Tibial artery (tissue), 4 donors: ENCODE measurements at regions not wholly inside any gene's neighbourhood (a gene's known extent, or its start where the extent isn't known, plus 50 kb on each side); places are given as distances from the start of the nearest gene placed in this dataset.

ENCODE experiments used
- DNase-seq, 2 donors: peaks; one replicate each; pipeline ENCODE4 v3.0.0-alpha.2; 2019
- H3K27ac ChIP-seq, 2 donors: fragments of 200-600 bp; sonication (generic) in 1 of 2; 1 replicate in 1 of 2; 2 replicates in 1 of 2; pipeline ENCODE4 v1.5.1; 2018 to 2019; ENCODE audit warnings: mild to moderate bottlenecking in 1 of 2
- H3K27me3 ChIP-seq, 2 donors: fragments of 200-600 bp; sonication (generic) in 1 of 2; one replicate each; pipeline versions ENCODE4 v1.5.1 to v1.6.0; 2016 to 2019
- H3K36me3 ChIP-seq, 3 donors: fragments of 200-600 bp; sonication (generic) in 2 of 3; one replicate each; pipeline ENCODE4 v1.5.1; 2016 to 2019; ENCODE audit warnings: mild to moderate bottlenecking in 2 of 3
- H3K4me1 ChIP-seq, 4 donors: fragments of 200-600 bp; sonication (generic) in 2 of 4; 1 replicate in 3 of 4; 2 replicates in 1 of 4; pipeline ENCODE4 v1.5.1; 2016 to 2019
- H3K4me3 ChIP-seq, 2 donors: fragments of 200-600 bp; sonication (generic) in 1 of 2; 1 replicate in 1 of 2; 2 replicates in 1 of 2; pipeline ENCODE4 v1.5.1; 2018 to 2019; ENCODE audit warnings: mild to moderate bottlenecking in 2 of 2
- H3K9me3 ChIP-seq, 3 donors: fragments of 200-600 bp; sonication (generic) in 1 of 3; one replicate each; pipeline ENCODE4 v1.5.1; 2016 to 2019
- intact Hi-C: fragments of 100-400 bp; cut with DNase I; formaldehyde crosslinking; loops from one replicate; pipeline ENCODE4 v1.15.0; 2023; ENCODE audit warnings: low total_unique reads
- TF ChIP-seq, protein P1 (sequence below), 2 experiments: fragments of 200-600 bp in 1 of 2; fragments of 450-650 bp in 1 of 2; IDR thresholded peaks; one replicate each; pipeline ENCODE4 v1.5.1; 2017 to 2019; ENCODE audit warnings: antibody characterized with exemption in 2 of 2, mild to moderate bottlenecking in 1 of 2, moderate library complexity in 1 of 2

DNA sequence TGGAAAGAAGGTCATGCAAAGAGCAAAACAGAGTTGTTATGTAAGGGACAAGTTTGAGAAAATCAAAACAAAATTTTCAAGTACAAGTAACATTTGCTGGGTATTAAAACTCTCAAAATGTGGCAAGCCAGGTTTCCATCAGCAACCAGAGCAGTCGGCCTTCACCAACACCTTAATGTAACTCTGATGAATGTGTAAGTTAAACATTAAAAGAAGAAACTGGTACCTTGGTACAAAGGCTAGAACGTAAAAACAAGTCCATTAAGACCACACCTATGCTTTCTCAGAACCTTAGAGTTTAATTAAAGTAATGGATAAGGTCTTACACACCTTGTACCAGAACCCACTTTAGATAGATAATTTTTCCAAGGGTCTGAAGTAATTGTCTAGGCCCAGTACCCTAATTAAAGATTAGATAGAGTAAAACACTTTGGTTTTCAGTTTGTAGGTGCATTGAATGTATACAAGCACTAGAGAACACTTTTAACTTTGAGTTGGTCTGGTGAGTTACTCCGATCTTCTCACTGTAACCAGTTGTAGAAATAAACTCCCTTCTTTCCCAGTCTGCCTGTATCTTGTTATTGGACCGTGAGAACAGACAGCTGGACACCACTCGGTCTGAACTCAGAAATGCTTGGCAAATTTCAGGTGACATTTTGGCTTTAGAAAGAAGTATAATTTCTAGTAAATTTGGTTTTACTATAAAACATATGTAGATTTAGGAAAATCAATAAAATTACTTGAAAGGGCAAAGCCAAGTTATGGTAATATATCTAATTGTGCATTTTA lies 319.4 kb downstream of the HTR1B start:
- TF ChIP-seq, protein P1, sequence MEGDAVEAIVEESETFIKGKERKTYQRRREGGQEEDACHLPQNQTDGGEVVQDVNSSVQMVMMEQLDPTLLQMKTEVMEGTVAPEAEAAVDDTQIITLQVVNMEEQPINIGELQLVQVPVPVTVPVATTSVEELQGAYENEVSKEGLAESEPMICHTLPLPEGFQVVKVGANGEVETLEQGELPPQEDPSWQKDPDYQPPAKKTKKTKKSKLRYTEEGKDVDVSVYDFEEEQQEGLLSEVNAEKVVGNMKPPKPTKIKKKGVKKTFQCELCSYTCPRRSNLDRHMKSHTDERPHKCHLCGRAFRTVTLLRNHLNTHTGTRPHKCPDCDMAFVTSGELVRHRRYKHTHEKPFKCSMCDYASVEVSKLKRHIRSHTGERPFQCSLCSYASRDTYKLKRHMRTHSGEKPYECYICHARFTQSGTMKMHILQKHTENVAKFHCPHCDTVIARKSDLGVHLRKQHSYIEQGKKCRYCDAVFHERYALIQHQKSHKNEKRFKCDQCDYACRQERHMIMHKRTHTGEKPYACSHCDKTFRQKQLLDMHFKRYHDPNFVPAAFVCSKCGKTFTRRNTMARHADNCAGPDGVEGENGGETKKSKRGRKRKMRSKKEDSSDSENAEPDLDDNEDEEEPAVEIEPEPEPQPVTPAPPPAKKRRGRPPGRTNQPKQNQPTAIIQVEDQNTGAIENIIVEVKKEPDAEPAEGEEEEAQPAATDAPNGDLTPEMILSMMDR (IDR thresholded peaks at IDR 0.05) = no peak
- intact Hi-C loops = no loop called here
- Histone ChIP-seq H3K27ac (no peak overlapping the region), H3K36me3 (no peaks in the 10 kb centered on the region), H3K27me3 (no peaks in the 10 kb centered on the region), H3K9me3 (no peaks in the 10 kb centered on the region), H3K4me3 (no peak overlapping the region), H3K4me1 (no peaks in the 10 kb centered on the region)
- no peak for DNase-seq

DNA sequence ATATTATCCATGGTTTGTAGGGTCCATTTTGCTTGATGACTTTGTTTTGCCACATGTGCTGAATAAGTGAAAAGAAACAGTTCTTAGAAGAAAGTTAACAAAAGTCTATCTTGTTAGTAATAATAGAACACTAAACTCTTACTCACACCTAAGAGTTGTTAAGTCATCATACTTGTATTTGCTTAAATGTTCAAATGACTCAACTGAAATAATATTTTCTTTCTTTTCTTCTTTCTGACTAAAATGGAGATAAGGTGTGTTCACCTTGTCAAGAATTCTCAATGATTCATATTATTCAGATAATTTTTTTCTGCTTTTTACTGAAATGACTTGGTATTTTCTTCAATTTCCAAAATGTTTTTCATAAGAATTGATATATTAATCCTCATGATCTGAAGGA lies 327.2 kb downstream of the HTR1B start:
- TF ChIP-seq, protein P1 (IDR thresholded peaks at IDR 0.05) = no peak
- no peak overlapping the region for H3K4me3 ChIP-seq
- intact Hi-C loops = no loop called here

DNA sequence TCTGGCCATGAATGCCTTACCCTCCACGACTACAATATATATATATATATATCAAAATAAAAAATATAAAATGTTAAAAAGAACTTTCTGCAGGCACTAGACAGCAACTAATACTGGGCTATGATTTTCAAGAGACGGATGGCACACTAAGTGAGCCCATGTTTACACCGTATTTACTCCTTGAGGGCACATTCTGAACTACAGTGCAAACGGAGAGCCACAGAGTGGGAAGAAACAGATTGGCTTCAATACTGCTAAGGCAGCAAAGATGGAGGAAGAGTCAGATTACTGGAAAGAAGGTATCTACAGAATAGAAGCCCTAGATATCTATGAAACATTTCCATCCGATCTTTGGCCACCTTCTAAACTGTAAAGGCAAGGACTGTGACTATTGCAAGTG lies 330.3 kb downstream of the HTR1B start:
- no peak for DNase-seq
- Histone ChIP-seq H3K4me1 (no peaks in the 10 kb centered on the region), H3K9me3 (no peaks in the 10 kb centered on the region), H3K36me3 (no peaks in the 10 kb centered on the region), H3K27ac (no peak overlapping the region), H3K4me3 (no peak overlapping the region), H3K27me3 (no peaks in the 10 kb centered on the region)
- intact Hi-C loops = no loop called here
- TF ChIP-seq, protein P1 (IDR thresholded peaks at IDR 0.05) = no peak

More for the DNA sequence above, 327.2 kb downstream of the HTR1B start:
- Histone ChIP-seq H3K4me1 (no peaks in the 10 kb centered on the region), H3K36me3 (no peaks in the 10 kb centered on the region), H3K27ac (no peak overlapping the region), H3K27me3 (no peaks in the 10 kb centered on the region), H3K9me3 (no peaks in the 10 kb centered on the region)
- DNase-seq = no peak

DNA sequence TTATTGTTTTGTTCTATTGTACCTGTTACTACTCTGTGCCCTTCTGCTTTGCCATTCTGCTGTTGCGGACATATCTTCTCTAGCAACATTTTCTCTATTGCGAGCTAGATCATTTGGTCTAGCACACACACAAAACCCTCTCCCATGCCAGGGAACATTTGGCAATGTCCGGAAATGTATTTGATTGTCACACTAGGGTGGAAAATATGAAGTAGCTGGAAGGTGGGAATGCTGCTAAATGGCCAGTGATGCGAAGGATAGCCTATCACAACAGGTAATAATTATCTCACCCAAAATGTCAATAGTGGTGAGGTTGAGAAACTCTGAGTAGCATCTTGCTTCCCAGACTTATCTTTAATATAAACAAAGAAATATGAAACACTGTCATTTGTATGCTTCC lies 331.9 kb downstream of the HTR1B start:
- no peak for DNase-seq
- Histone ChIP-seq H3K36me3 (no peaks in the 10 kb centered on the region), H3K4me1 (no peaks in the 10 kb centered on the region), H3K9me3 (peaks cover 0 to 4% (median 0%) of the 10 kb centered on the region in 3 donors), H3K27ac (no peak overlapping the region), H3K4me3 (no peak overlapping the region), H3K27me3 (no peaks in the 10 kb centered on the region)
- TF ChIP-seq, protein P1 (IDR thresholded peaks at IDR 0.05) = no peak
- intact Hi-C loops = no loop called here

DNA sequence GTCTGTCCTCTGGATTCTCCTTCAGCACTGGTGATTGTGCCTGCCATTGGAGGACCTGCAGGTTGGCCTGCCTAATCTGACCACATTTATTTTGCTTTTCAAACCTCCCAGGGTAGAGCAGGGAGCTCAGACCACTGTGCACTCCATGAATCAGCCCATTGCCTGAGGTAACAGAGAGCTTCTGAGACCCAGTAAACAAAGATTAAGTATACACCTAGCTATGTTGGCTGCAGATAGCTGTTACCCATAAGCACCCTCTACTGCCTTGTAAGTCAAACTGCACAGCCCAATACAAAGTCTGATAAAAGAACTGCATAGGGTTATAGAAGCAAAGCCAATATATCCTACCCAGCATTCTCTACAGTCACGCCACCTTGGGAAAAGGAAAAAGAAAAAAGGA lies 338.7 kb downstream of the HTR1B start:
- Histone ChIP-seq H3K9me3 (peaks cover 0 to 4% (median 0%) of the 10 kb centered on the region in 3 donors), H3K4me3 (no peak overlapping the region), H3K27ac (no peak overlapping the region), H3K27me3 (no peaks in the 10 kb centered on the region), H3K4me1 (no peaks in the 10 kb centered on the region), H3K36me3 (no peaks in the 10 kb centered on the region)
- intact Hi-C loops = no loop called here
- no peak for DNase-seq
- TF ChIP-seq, protein P1 (IDR thresholded peaks at IDR 0.05) = no peak
